H9 (cell line): ENCODE measurements at regions not wholly inside any gene's neighbourhood (a gene's known extent, or its start where the extent isn't known, plus 50 kb on each side); places are given as distances from the start of the nearest gene placed in this dataset.

ENCODE experiments used
- DNase-seq: peaks from one replicate; pipeline ENCODE4 v3.0.0-alpha.2; 2017
- H2AFZ ChIP-seq: one replicate; pipeline ENCODE4 v1.6.1; 2013; ENCODE audit warnings: mild to moderate bottlenecking, low read length, control low read depth, moderate library complexity
- H2AK5ac ChIP-seq: 2 replicates; pipeline ENCODE4 v1.6.1; 2013; ENCODE audit warnings: low read length, control low read depth, mixed read lengths; ENCODE audit not compliant: insufficient read length
- H2BK120ac ChIP-seq: one replicate; pipeline ENCODE4 v1.6.1; 2013; ENCODE audit warnings: low read depth, mild to moderate bottlenecking, low read length, control low read depth, inconsistent platforms; ENCODE audit not compliant: poor library complexity, severe bottlenecking
- H2BK12ac ChIP-seq: 2 replicates; pipeline ENCODE4 v1.6.1; 2013; ENCODE audit warnings: low read length, control low read depth, mixed read lengths, low read depth; ENCODE audit not compliant: insufficient read length
- H2BK15ac ChIP-seq: 2 replicates; pipeline ENCODE4 v1.6.1; 2013; ENCODE audit warnings: low read depth, low read length, control low read depth
- H2BK20ac ChIP-seq: one replicate; pipeline ENCODE4 v1.6.1; 2013; ENCODE audit warnings: low read depth, mild to moderate bottlenecking, low read length, control low read depth, inconsistent platforms; ENCODE audit not compliant: poor library complexity, severe bottlenecking
- H2BK5ac ChIP-seq: 2 replicates; pipeline ENCODE4 v1.6.1; 2013; ENCODE audit warnings: low read length, control low read depth, mixed read lengths; ENCODE audit not compliant: insufficient read length
- H3K14ac ChIP-seq: 2 replicates; pipeline ENCODE4 v1.6.1; 2013; ENCODE audit warnings: low read length, control low read depth; ENCODE audit not compliant: insufficient read depth
- H3K18ac ChIP-seq: 2 replicates; pipeline ENCODE4 v1.6.1; 2013; ENCODE audit warnings: low read depth, mild to moderate bottlenecking, mixed read lengths, low read length, control low read depth; ENCODE audit not compliant: insufficient read length
- H3K23ac ChIP-seq: 2 replicates; pipeline ENCODE4 v1.6.1; 2013; ENCODE audit warnings: low read length, control low read depth, mixed read lengths, low read depth; ENCODE audit not compliant: insufficient read length
- H3K23me2 ChIP-seq: 2 replicates; pipeline ENCODE4 v1.6.1; 2013; ENCODE audit warnings: low read depth, mild to moderate bottlenecking, mixed read lengths, low read length, control low read depth; ENCODE audit not compliant: insufficient read length, poor library complexity, severe bottlenecking
- H3K27ac ChIP-seq: 2 replicates; pipeline ENCODE4 v1.5.1; 2013; ENCODE audit warnings: low read length, control low read depth, mixed read lengths, low read depth; ENCODE audit not compliant: insufficient read length
- H3K27me3 ChIP-seq: 2 replicates; pipeline ENCODE4 v1.6.1; 2013; ENCODE audit warnings: low read length, control low read depth, inconsistent platforms; ENCODE audit not compliant: insufficient read depth
- H3K4ac ChIP-seq: 2 replicates; pipeline ENCODE4 v1.6.1; 2013; ENCODE audit warnings: low read depth, mild to moderate bottlenecking, control low read depth, inconsistent platforms, low read length, moderate library complexity
- H3K4me1 ChIP-seq: 2 replicates; pipeline ENCODE4 v1.6.1; 2013; ENCODE audit warnings: low read length, control low read depth, inconsistent platforms; ENCODE audit not compliant: insufficient read depth
- H3K4me2 ChIP-seq: 2 replicates; pipeline ENCODE4 v1.6.1; 2013; ENCODE audit warnings: low read length, control low read depth, mixed read lengths; ENCODE audit not compliant: insufficient read length, insufficient read depth
- H3K56ac ChIP-seq: 2 replicates; pipeline ENCODE4 v1.6.1; 2013; ENCODE audit warnings: low read depth, mild to moderate bottlenecking, mixed read lengths, low read length, control low read depth; ENCODE audit not compliant: insufficient read length
- H3K79me1 ChIP-seq: 2 replicates; pipeline ENCODE4 v1.6.1; 2013; ENCODE audit warnings: low read depth, mild to moderate bottlenecking, moderate library complexity, low read length, control low read depth, inconsistent platforms; ENCODE audit not compliant: insufficient read depth, poor library complexity, severe bottlenecking
- H3K79me2 ChIP-seq: 2 replicates; pipeline ENCODE4 v1.6.1; 2013; ENCODE audit warnings: low read length, control low read depth, inconsistent platforms; ENCODE audit not compliant: insufficient read depth
- H3K9ac ChIP-seq: 2 replicates; pipeline ENCODE4 v1.6.1; 2013; ENCODE audit warnings: low read length, control low read depth, mixed read lengths; ENCODE audit not compliant: insufficient read length; ENCODE audit errors: extremely low read depth
- H3K9me3 ChIP-seq: one replicate; pipeline ENCODE4 v1.6.1; 2013; ENCODE audit warnings: low read depth, low read length, inconsistent platforms; ENCODE audit not compliant: control insufficient read depth
- H3T11ph ChIP-seq: one replicate; pipeline ENCODE4 v1.6.1; 2013; ENCODE audit warnings: mild to moderate bottlenecking, low read length, control low read depth, inconsistent platforms
- H4K20me1 ChIP-seq: one replicate; pipeline ENCODE4 v1.6.1; 2013; ENCODE audit not compliant: control insufficient read depth, insufficient read length, insufficient read depth
- H4K5ac ChIP-seq: 2 replicates; pipeline ENCODE4 v1.6.1; 2013; ENCODE audit warnings: low read depth, mild to moderate bottlenecking, mixed read lengths, low read length, control low read depth; ENCODE audit not compliant: insufficient read length
- H4K8ac ChIP-seq: replicated peaks from 2 replicates; pipeline ENCODE4 v1.6.1; 2013; ENCODE audit warnings: low read length, control low read depth, mixed read lengths, low read depth; ENCODE audit not compliant: insufficient read length
- H4K91ac ChIP-seq: 2 replicates; pipeline ENCODE4 v1.6.1; 2013; ENCODE audit warnings: low read depth, mild to moderate bottlenecking, moderate library complexity, mixed read lengths, low read length, control low read depth; ENCODE audit not compliant: insufficient read length
- H3K27ac Mint-ChIP-seq, 3 experiments: 2 replicates in 2 of 3; 3 replicates in 1 of 3; pipeline ENCODE4 v1.8.0; 2020 to 2021; ENCODE audit warnings: mixed read lengths in 3 of 3, mild to moderate bottlenecking in 1 of 3, moderate library complexity in 1 of 3
- H3K27me3 Mint-ChIP-seq: 2 replicates; pipeline ENCODE4 v1.8.0; 2021; ENCODE audit warnings: low read depth, mild to moderate bottlenecking, moderate library complexity, mixed read lengths
- H3K36me3 Mint-ChIP-seq, 3 experiments: 2 replicates in 2 of 3; 3 replicates in 1 of 3; pipeline ENCODE4 v1.8.0; 2020 to 2021; ENCODE audit warnings: low read depth in 3 of 3, mixed read lengths in 3 of 3; ENCODE audit not compliant: insufficient read depth in 1 of 3
- H3K4me1 Mint-ChIP-seq, 2 experiments: 2 replicates each; pipeline ENCODE4 v1.8.0; 2020; ENCODE audit warnings: mixed read lengths in 2 of 2
- H3K4me3 Mint-ChIP-seq, 2 experiments: 2 replicates in 1 of 2; 3 replicates in 1 of 2; pipeline ENCODE4 v1.8.0; 2020 to 2021; ENCODE audit warnings: mild to moderate bottlenecking in 2 of 2, mixed read lengths in 2 of 2, moderate library complexity in 1 of 2
- H3K9me3 Mint-ChIP-seq, 2 experiments: 2 replicates in 1 of 2; 3 replicates in 1 of 2; pipeline ENCODE4 v1.8.0; 2020; ENCODE audit warnings: mild to moderate bottlenecking in 2 of 2, mixed read lengths in 2 of 2, moderate library complexity in 1 of 2
- WGBS: extraction: QIAGEN DNeasy Blood & Tissue Kit; methylation state at CpG from one replicate; pipeline ENCODE4 v1.1.7; 2013; ENCODE audit warnings: missing lambda C conversion rate, low lambda C conversion rate, mixed read lengths; ENCODE audit not compliant: insufficient read length; ENCODE audit errors: extremely low coverage; 5-methylcytosine and 5-hydroxymethylcytosine counted together
- TF ChIP-seq, protein P1 (sequence below): fragments of 200-600 bp; sonication (generic); conservative IDR thresholded peaks from 3 replicates; pipeline ENCODE4 v1.8.0; 2021; ENCODE audit warnings: antibody characterized with exemption, mild to moderate bottlenecking

GRCh38 chr10:60627778-60628748, 150.2 kb upstream of the CDK1 start:
- Mint-ChIP-seq H3K4me3 (no peak overlapping the region), H3K27ac (no peak overlapping the region), H3K27me3 (no peaks in the 10 kb centered on the region), H3K36me3 (no peaks in the 10 kb centered on the region), H3K4me1 (peaks cover 0 to 8% of the 10 kb centered on the region in 2 experiments; a peak in 2 of 4 replicates), H3K9me3 (no peaks in the 10 kb centered on the region)
- Histone ChIP-seq H4K5ac (no peak overlapping the region), H2BK12ac (no peak overlapping the region), H3K4ac (no peak overlapping the region), H3K79me1 (no peaks in the 10 kb centered on the region), H3K23me2 (no peaks in the 10 kb centered on the region), H2BK120ac (no peak overlapping the region), H3K18ac (no peak overlapping the region), H2BK5ac (no peak overlapping the region), H3K27ac (no peak overlapping the region), H3K14ac (no peak overlapping the region), H3K4me1 (no peaks in the 10 kb centered on the region), H3K79me2 (no peaks in the 10 kb centered on the region), H2BK20ac (no peak overlapping the region), H2AK5ac (no peak overlapping the region), H4K8ac (no peak overlapping the region), H4K20me1 (no peaks in the 10 kb centered on the region), H3K9ac (no peak overlapping the region), H3T11ph (no peak overlapping the region), H3K23ac (no peak overlapping the region), H2AFZ (no peak overlapping the region), H3K4me2 (no peak overlapping the region), H3K56ac (no peak overlapping the region), H3K9me3 (no peaks in the 10 kb centered on the region), H3K27me3 (no peaks in the 10 kb centered on the region), H2BK15ac (no peak overlapping the region), H4K91ac (no peak overlapping the region)
- TF ChIP-seq, protein P1, sequence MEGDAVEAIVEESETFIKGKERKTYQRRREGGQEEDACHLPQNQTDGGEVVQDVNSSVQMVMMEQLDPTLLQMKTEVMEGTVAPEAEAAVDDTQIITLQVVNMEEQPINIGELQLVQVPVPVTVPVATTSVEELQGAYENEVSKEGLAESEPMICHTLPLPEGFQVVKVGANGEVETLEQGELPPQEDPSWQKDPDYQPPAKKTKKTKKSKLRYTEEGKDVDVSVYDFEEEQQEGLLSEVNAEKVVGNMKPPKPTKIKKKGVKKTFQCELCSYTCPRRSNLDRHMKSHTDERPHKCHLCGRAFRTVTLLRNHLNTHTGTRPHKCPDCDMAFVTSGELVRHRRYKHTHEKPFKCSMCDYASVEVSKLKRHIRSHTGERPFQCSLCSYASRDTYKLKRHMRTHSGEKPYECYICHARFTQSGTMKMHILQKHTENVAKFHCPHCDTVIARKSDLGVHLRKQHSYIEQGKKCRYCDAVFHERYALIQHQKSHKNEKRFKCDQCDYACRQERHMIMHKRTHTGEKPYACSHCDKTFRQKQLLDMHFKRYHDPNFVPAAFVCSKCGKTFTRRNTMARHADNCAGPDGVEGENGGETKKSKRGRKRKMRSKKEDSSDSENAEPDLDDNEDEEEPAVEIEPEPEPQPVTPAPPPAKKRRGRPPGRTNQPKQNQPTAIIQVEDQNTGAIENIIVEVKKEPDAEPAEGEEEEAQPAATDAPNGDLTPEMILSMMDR: no peak
- no peak for DNase-seq
- 100% methylated on average over 1 of the region's 6 CpGs for WGBS
